Left lung (tissue), 4 donors: ENCODE measurements at regions not wholly inside any gene's neighbourhood (a gene's known extent, or its start where the extent isn't known, plus 50 kb on each side); places are given as distances from the start of the nearest gene placed in this dataset.

Source experiments
- ATAC-seq: fragments of 200-7000 bp; cut with Tn5 transposase; one replicate; pipeline ENCODE4 v1.9.1; 2020; ENCODE audit warnings: moderate library complexity
- DNase-seq, 4 donors: peaks; one replicate each; pipeline ENCODE4 v3.0.0-alpha.2; 2013 to 2020
- H3K27ac ChIP-seq, 2 donors: fragments of 200-600 bp; sonication (generic) in 1 of 2; one replicate each; pipeline versions ENCODE4 v1.5.0 to v1.8.0; 2020 to 2021
- H3K27me3 ChIP-seq, 2 donors: fragments of 200-600 bp; sonication (generic) in 1 of 2; one replicate each; pipeline versions ENCODE4 v1.5.0 to v1.8.0; 2020 to 2021
- H3K36me3 ChIP-seq, 2 donors: fragments of 200-600 bp; sonication (generic) in 1 of 2; one replicate each; pipeline versions ENCODE4 v1.5.0 to v1.8.0; 2020 to 2021
- H3K4me1 ChIP-seq, 2 donors: fragments of 200-600 bp; one replicate each; pipeline ENCODE4 v1.8.0; 2021
- H3K4me3 ChIP-seq, 2 donors: fragments of 200-600 bp; sonication (generic) in 1 of 2; one replicate each; pipeline versions ENCODE4 v1.5.0 to v1.8.0; 2020 to 2021; ENCODE audit warnings: mild to moderate bottlenecking in 1 of 2
- H3K9me3 ChIP-seq, 2 donors: fragments of 200-600 bp; sonication (generic) in 1 of 2; one replicate each; pipeline versions ENCODE4 v1.5.0 to v1.8.0; 2020 to 2021
- CTCF ChIP-seq, 2 donors: fragments of 200-600 bp; sonication (generic) in 1 of 2; IDR thresholded peaks; one replicate each; pipeline versions ENCODE4 v1.5.0 to v1.8.0; 2021; ENCODE audit warnings: antibody characterized with exemption in 2 of 2
- intact Hi-C, 2 donors: fragments of 100-400 bp; cut with DNase I; formaldehyde crosslinking; loops; one replicate each; pipeline versions ENCODE4 v1.11.2 to v1.14.2; 2022
- donor health status: DM: no; HTN: yes; CAD: no.
- donor health status: DM: no; HTN: no; CAD: no.

GRCh38 chr14:97791906-97792305 lies 994.7 kb downstream of the VRK1 start:
- Histone ChIP-seq H3K4me1 (no peaks in the 10 kb centered on the region), H3K27me3 (no peaks in the 10 kb centered on the region), H3K36me3 (no peaks in the 10 kb centered on the region), H3K27ac (no peak overlapping the region), H3K4me3 (no peak overlapping the region), H3K9me3 (no peaks in the 10 kb centered on the region)
- TF ChIP-seq CTCF (IDR thresholded peaks at IDR 0.05), result no peak
- intact Hi-C loops, result no loop called here
- no peak for DNase-seq
- no peak for ATAC-seq

GRCh38 chr14:97796511-97796910 lies 999.3 kb downstream of the VRK1 start:
- ATAC-seq, result no peak
- Histone ChIP-seq H3K9me3 (no peaks in the 10 kb centered on the region), H3K4me3 (no peak overlapping the region), H3K27ac (no peak overlapping the region), H3K36me3 (no peaks in the 10 kb centered on the region), H3K4me1 (no peaks in the 10 kb centered on the region), H3K27me3 (no peaks in the 10 kb centered on the region)
- no peak for DNase-seq
- no peak for TF ChIP-seq CTCF (IDR thresholded peaks at IDR 0.05)
- intact Hi-C loops, result no loop called here

DNA sequence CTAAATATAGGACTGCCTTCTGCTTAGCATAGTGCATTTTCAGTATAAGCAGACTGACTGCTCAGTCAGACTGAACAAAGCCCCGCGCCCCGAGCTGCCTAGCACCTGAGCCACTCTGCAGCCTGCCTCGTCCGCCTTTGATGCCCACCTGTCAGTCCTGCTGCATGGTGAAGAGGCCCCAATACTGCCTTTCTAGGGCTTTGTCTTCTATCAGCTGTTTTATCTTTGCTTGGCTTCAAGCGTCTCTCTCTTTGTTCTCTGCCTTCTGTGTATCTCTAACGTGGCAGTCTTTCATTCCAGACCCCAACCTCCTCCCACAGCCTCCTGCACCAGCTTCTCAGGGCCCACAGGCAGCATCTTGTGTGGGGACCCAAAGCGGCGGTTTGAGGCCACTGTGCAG lies 1001.0 kb downstream of the VRK1 start:
- intact Hi-C loops, result no loop called here
- ATAC-seq (no peak), DNase-seq (no peak)
- H3K36me3 ChIP-seq, result no peaks in the 10 kb centered on the region
- no peak overlapping the region for H3K4me3 ChIP-seq
- TF ChIP-seq CTCF (IDR thresholded peaks at IDR 0.05), result no peak
- no peaks in the 10 kb centered on the region for H3K9me3 ChIP-seq
- no peaks in the 10 kb centered on the region for H3K27me3 ChIP-seq
- H3K27ac ChIP-seq, result no peak overlapping the region
- no peaks in the 10 kb centered on the region for H3K4me1 ChIP-seq

DNA sequence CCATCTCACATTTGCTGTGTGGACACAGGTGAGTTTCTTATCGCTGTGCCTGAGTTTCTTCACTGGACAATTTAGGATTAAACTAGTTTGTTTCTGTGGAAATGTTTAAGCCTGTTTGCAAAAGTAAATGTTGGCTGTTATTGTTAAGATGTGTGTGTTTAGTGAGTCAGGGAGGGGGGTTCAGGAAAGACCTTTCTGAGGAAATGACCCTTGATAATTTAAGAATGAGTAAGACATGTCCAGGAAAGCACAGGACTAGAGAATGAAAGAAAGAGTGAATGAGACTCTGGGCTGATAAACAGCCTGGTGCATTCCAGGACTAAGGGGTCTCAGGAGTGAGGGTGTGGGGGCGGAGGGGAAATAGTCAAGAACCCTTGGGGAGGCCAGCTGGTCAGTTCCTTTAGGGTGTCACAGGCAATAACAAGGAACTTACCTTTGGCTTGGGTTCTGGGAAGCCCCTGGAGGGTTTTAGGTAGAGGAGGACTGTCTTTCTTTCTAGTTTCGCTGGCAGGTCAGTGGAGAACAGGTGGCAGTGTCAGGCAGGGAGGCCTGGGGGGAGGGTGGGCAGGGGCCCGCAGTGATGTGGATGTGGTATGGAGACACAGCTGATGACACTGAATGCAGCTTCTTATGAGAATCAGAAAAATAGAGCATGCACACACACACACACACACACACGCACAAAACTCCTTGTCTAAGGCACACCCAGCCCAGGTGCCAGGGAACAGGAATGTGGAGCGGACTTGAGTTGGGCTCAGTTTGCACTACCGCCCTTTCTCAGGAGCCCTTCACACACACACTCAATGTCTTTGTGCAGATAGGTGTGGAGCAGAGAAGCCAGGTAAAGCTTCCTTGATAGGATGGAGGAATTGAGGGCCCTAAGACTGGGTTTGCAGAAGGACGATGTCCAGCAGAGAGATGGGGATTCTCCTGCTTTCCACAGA lies 1005.5 kb downstream of the VRK1 start:
- DNase-seq, result peak in 2 of 4 donors; percentile 14 to 34
- Histone ChIP-seq H3K4me1 (no peaks in the 10 kb centered on the region), H3K4me3 (no peak overlapping the region), H3K27me3 (no peaks in the 10 kb centered on the region), H3K9me3 (no peaks in the 10 kb centered on the region), H3K27ac (no peak overlapping the region), H3K36me3 (no peaks in the 10 kb centered on the region)
- peak; percentile 95 for ATAC-seq
- intact Hi-C loops, result no loop called here
- TF ChIP-seq CTCF (IDR thresholded peaks at IDR 0.05), result no peak

GRCh38 chr14:97804056-97804455 lies 1006.9 kb downstream of the VRK1 start:
- Histone ChIP-seq H3K27me3 (no peaks in the 10 kb centered on the region), H3K4me3 (no peak overlapping the region), H3K9me3 (no peaks in the 10 kb centered on the region), H3K4me1 (no peaks in the 10 kb centered on the region), H3K36me3 (no peaks in the 10 kb centered on the region), H3K27ac (no peak overlapping the region)
- no peak for ATAC-seq
- no peak for TF ChIP-seq CTCF (IDR thresholded peaks at IDR 0.05)
- intact Hi-C loops, result no loop called here
- no peak for DNase-seq
